RWPE1 (cell line): ENCODE measurements at regions not wholly inside any gene's neighbourhood (a gene's known extent, or its start where the extent isn't known, plus 50 kb on each side); places are given as distances from the start of the nearest gene placed in this dataset.
"Not testable (repeated sequence)": the region's sequence is repeated elsewhere in the genome, so short reads cannot be mapped to it uniquely, and the experiment has no call there.

Experiments
- CTCF ChIA-PET: fragments of 350-600 bp; sonication (Branson Sonifier 250); formaldehyde crosslinking; extraction: SDS; loops from one replicate; lab custom pipeline; 2021; lab: Yijun Ruan, JAX
- POLR2A ChIA-PET: fragments of 400-600 bp; formaldehyde crosslinking; extraction: SDS; loops from one replicate; lab custom pipeline; 2020; ENCODE audit warnings: antibody characterized with exemption; ENCODE audit not compliant: low non-redundant PET; lab: Yijun Ruan, JAX
- DNase-seq: peaks from one replicate; pipeline ENCODE4 v3.0.0; 2012; ENCODE audit warnings: low spot score
- H3K27ac ChIP-seq: fragments of 450-650 bp; 2 replicates; pipeline ENCODE4 v1.5.1; 2017
- TF ChIP-seq, protein P1 (sequence below): fragments of 450-650 bp; conservative IDR thresholded peaks from 2 replicates; pipeline ENCODE4 v1.5.1; 2017; ENCODE audit warnings: low read depth, mild to moderate bottlenecking

DNA sequence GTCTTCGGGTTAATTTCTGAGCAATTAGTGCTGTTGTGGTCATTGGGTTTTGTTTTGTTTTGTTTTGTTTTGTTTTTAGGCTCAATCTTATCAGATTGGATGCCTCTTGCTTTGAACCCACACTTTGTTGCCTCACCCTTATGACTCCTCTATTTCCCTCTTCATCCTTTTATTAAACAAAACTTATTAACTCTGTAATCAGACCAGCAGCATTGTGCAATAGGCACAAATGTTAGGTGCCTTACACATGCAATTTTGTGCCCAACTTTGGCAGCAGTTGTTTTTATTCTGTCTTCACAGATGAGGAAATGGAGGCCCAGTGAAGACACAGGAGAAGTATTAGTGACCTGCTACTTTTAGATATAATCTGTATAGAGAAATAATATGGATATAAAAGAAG, 377.7 kb downstream of the KCNRG start:
- no peak overlapping the region for H3K27ac ChIP-seq
- TF ChIP-seq, protein P1, sequence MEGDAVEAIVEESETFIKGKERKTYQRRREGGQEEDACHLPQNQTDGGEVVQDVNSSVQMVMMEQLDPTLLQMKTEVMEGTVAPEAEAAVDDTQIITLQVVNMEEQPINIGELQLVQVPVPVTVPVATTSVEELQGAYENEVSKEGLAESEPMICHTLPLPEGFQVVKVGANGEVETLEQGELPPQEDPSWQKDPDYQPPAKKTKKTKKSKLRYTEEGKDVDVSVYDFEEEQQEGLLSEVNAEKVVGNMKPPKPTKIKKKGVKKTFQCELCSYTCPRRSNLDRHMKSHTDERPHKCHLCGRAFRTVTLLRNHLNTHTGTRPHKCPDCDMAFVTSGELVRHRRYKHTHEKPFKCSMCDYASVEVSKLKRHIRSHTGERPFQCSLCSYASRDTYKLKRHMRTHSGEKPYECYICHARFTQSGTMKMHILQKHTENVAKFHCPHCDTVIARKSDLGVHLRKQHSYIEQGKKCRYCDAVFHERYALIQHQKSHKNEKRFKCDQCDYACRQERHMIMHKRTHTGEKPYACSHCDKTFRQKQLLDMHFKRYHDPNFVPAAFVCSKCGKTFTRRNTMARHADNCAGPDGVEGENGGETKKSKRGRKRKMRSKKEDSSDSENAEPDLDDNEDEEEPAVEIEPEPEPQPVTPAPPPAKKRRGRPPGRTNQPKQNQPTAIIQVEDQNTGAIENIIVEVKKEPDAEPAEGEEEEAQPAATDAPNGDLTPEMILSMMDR, result no peak
- CTCF ChIA-PET, result no interaction called here
- POLR2A ChIA-PET, result no interaction called here
- DNase-seq, result no peak

GRCh38 chr13:50393628-50394027, 378.4 kb downstream of the KCNRG start:
- CTCF ChIA-PET, result no interaction called here
- H3K27ac ChIP-seq, result no peak overlapping the region
- TF ChIP-seq, protein P1, result no peak
- POLR2A ChIA-PET, result no interaction called here
- no peak for DNase-seq

- POLR2A ChIA-PET, result no interaction called here
- peak overlapping the region; percentile 92 for H3K27ac ChIP-seq
- peak; percentile 72 for DNase-seq
- TF ChIP-seq, protein P1, result no peak
- CTCF ChIA-PET, result no interaction called here
These were observed 380.8 kb downstream of the KCNRG start for GRCh38 chr13:50396001-50396400.

DNA sequence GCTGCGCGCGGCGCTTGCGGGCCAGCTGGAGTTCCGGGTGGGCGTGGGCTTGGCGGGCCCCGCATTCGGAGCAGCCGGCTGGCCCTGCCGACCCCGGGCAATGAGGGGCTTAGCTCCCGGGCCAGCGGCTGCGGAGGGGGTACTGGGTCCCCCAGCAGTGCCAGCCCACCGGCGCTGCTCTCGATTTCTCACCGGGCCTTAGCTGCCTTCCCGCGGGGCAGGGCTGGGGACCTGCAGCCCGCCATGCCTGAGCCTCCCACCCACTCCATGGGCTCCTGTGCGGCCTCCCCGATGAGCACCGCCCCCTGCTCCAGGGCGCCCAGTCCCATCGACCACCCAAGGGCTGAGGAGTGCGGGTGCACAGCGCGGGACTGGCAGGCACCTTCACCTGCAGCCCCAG, 381.4 kb downstream of the KCNRG start:
- H3K27ac ChIP-seq, result peak overlapping the region; percentile 92
- DNase-seq, CTCF ChIA-PET, POLR2A ChIA-PET: not testable (repeated sequence)

- CTCF ChIA-PET, result no interaction called here
- H3K27ac ChIP-seq, result peak overlapping the region; percentile 66; the same call in 1 of the 2 replicates
- POLR2A ChIA-PET, result no interaction called here
- TF ChIP-seq, protein P1, result no peak
- no peak for DNase-seq
These were observed 384.9 kb downstream of the KCNRG start for GRCh38 chr13:50400035-50400726.

DNA sequence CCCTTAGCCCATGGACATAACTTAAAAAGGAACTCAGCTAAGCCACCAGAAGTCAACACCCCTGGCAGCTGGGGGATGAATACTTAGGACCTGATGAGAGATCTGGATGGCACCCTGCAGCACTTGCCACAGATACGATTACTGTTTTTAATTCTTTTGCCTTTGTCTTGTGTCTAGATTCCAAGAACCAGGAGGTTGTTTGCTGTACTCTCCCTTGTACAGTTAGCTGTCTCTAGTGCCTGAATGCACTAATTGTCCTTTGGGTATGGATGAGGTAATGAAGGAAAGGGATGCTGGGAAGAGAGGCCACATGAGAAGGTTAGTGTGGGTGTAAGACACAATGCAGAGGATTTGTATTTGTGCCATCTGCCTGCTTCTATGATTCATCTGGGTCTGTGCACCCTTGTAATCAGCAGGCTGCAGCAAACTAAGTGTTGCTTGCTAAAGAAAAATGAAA, 385.8 kb downstream of the KCNRG start:
- H3K27ac ChIP-seq, result peak overlapping the region; percentile 66
- peak; percentile 48 for DNase-seq
- TF ChIP-seq, protein P1, result no peak
- ChIA-PET POLR2A (interaction anchor here (0.6 kb wide), 1 partner anchor 66 kb away, joined by 3 read pairs; no protein-coding TSS in a partner anchor), CTCF (interaction anchor here (0.6 kb wide), 1 partner anchor 9 kb away, joined by 3 read pairs; no protein-coding TSS in a partner anchor)

DNA sequence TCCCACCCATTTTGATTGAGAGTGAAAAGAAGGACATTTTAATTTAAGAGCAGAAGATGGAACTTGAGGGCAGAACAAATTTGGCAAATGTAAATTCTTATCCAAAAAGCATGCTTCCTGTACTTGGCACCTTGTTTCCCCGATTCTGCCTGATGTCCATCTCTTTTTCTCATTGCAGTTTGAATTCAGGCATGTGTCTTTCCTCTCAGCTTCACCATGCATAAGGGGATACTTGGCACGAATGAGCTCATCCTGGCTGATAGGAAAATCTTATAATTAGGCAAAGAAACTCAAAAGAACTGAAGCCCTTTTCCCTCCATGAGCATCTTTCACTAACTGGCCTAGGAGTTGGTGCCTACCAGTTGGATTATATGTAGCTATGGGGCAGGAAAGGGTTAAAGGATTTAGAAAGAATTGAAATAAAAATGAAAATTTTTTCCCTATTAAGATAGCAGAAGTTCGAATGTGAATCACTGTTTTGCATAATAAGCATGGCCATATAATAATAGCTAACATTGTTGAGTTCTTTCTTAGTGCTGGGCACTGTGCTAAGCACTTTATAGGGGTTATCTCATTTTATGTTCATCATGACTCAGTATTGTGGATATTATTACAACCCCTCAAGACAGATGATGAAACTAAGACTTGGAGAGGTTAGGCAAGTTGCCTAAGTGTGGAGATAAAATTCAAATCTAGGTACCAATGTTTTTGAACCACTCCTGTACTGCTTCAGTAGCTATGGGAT, 386.6 kb downstream of the KCNRG start:
- POLR2A ChIA-PET, result no interaction called here

More for the DNA sequence above, 386.6 kb downstream of the KCNRG start:
- TF ChIP-seq, protein P1, result no peak
- no peak overlapping the region for H3K27ac ChIP-seq
- CTCF ChIA-PET, result no interaction called here
- DNase-seq, result no peak
